Loucy (cell line): ENCODE measurements at regions not wholly inside any gene's neighbourhood (a gene's known extent, or its start where the extent isn't known, plus 50 kb on each side); places are given as distances from the start of the nearest gene placed in this dataset.

Experiments
- CTCF ChIP-seq: fragments of 200-600 bp; sonication (generic); conservative IDR thresholded peaks from 2 replicates; pipeline ENCODE4 v1.5.1; 2014; ENCODE audit warnings: mild to moderate bottlenecking, antibody characterized with exemption, low read length
- EZH2phosphoT487 ChIP-seq: fragments of 200-600 bp; IDR thresholded peaks from 2 replicates; pipeline ENCODE4 v1.6.1; 2018; ENCODE audit warnings: antibody characterized with exemption, mild to moderate bottlenecking, moderate library complexity, borderline replicate concordance

- TF ChIP-seq CTCF (no peak), EZH2phosphoT487 (no peak)
Measured at GRCh38 chr5:104706600-104706999, 1144.0 kb upstream of the NUDT12 start.
